HepG2 (cell line): ENCODE measurements at regions not wholly inside any gene's neighbourhood (a gene's known extent, or its start where the extent isn't known, plus 50 kb on each side); places are given as distances from the start of the nearest gene placed in this dataset.

ENCODE experiments used
- ARHGAP35 ChIP-seq: sonication (generic); formaldehyde crosslinking; IDR thresholded peaks from 2 replicates; pipeline ENCODE4 v1.9.0; 2022; ENCODE audit warnings: mild to moderate bottlenecking, inconsistent platforms, moderate library complexity, missing genetic modification reagents, borderline replicate concordance
- ARID2 ChIP-seq: sonication (generic); formaldehyde crosslinking; IDR thresholded peaks from 2 replicates; pipeline ENCODE4 v1.8.1; 2022; ENCODE audit warnings: mild to moderate bottlenecking, missing genetic modification reagents, borderline replicate concordance
- ARNT ChIP-seq: fragments of 450-650 bp; IDR thresholded peaks from 2 replicates; pipeline ENCODE4 v1.6.1; 2017
- HNF1B ChIP-seq: sonication (generic); formaldehyde crosslinking; IDR thresholded peaks from 2 replicates; pipeline ENCODE4 v1.5.1; 2020; ENCODE audit warnings: mild to moderate bottlenecking, moderate library complexity, missing genetic modification reagents
- MAF1 ChIP-seq: sonication (generic); formaldehyde crosslinking; IDR thresholded peaks from 2 replicates; pipeline ENCODE4 v1.5.0; 2020; ENCODE audit warnings: missing genetic modification reagents, borderline replicate concordance
- MED1 ChIP-seq: sonication (generic); formaldehyde crosslinking; IDR thresholded peaks from 2 replicates; pipeline ENCODE4 v1.4.0; 2020; ENCODE audit warnings: missing genetic modification reagents
- MXI1 ChIP-seq: IDR thresholded peaks from 3 replicates; pipeline ENCODE4 v1.6.1; 2012; ENCODE audit warnings: low read depth, low read length, inconsistent platforms, borderline replicate concordance
- PITX1 ChIP-seq: sonication (generic); formaldehyde crosslinking; IDR thresholded peaks from 2 replicates; pipeline ENCODE4 v1.5.1; 2020; ENCODE audit warnings: mild to moderate bottlenecking, missing genetic modification reagents
- POLR2A ChIP-seq, 2 experiments: IDR thresholded peaks; 2 replicates each; pipeline ENCODE4 v1.6.1; 2011; ENCODE audit warnings: low read depth in 2 of 2, low read length in 2 of 2, mild to moderate bottlenecking in 1 of 2, moderate library complexity in 1 of 2; ENCODE audit not compliant: insufficient read depth in 1 of 2
- RBM39 ChIP-seq: fragments of 200-400 bp; formaldehyde crosslinking; IDR thresholded peaks from one replicate; pipeline ENCODE4 v1.6.1; 2018; ENCODE audit warnings: antibody characterized with exemption, mild to moderate bottlenecking, low read depth, low read length; ENCODE audit not compliant: poor library complexity, severe bottlenecking
- SALL1 ChIP-seq: sonication (generic); formaldehyde crosslinking; IDR thresholded peaks from 2 replicates; pipeline ENCODE4 v1.8.0; 2022; ENCODE audit warnings: mild to moderate bottlenecking, missing genetic modification reagents
- SMAD3 ChIP-seq: sonication (generic); formaldehyde crosslinking; IDR thresholded peaks from 2 replicates; pipeline ENCODE4 v1.4.0; 2020; ENCODE audit warnings: missing genetic modification reagents
- TOPORS ChIP-seq: sonication (generic); formaldehyde crosslinking; IDR thresholded peaks from 2 replicates; pipeline ENCODE4 v1.8.0; 2023; ENCODE audit warnings: mild to moderate bottlenecking, missing genetic modification reagents
- ZBTB34 ChIP-seq: sonication (generic); formaldehyde crosslinking; IDR thresholded peaks from 2 replicates; pipeline ENCODE4 v1.8.0; 2022; ENCODE audit warnings: mild to moderate bottlenecking, missing genetic modification reagents
- ZBTB38 ChIP-seq: sonication (generic); formaldehyde crosslinking; IDR thresholded peaks from 2 replicates; pipeline ENCODE4 v1.5.1; 2020; ENCODE audit warnings: mild to moderate bottlenecking, missing genetic modification reagents
- ZNF121 ChIP-seq: sonication (generic); formaldehyde crosslinking; IDR thresholded peaks from 2 replicates; pipeline ENCODE4 v1.5.0; 2020; ENCODE audit warnings: mild to moderate bottlenecking, missing genetic modification reagents
- ZNF264 ChIP-seq: sonication (generic); formaldehyde crosslinking; IDR thresholded peaks from 2 replicates; pipeline ENCODE4 v1.4.0; 2020; ENCODE audit warnings: missing genetic modification reagents
- ZNF430 ChIP-seq: sonication (generic); formaldehyde crosslinking; IDR thresholded peaks from 2 replicates; pipeline ENCODE4 v1.9.0; 2021; ENCODE audit warnings: mild to moderate bottlenecking, missing genetic modification reagents
- ZNF496 ChIP-seq: sonication (generic); formaldehyde crosslinking; IDR thresholded peaks from 2 replicates; pipeline ENCODE4 v1.8.1; 2023; ENCODE audit warnings: mild to moderate bottlenecking, moderate library complexity, missing genetic modification reagents; ENCODE audit not compliant: insufficient replicate concordance
- ZNF556 ChIP-seq: sonication (generic); formaldehyde crosslinking; IDR thresholded peaks from 2 replicates; pipeline ENCODE4 v1.4.0; 2020; ENCODE audit warnings: mild to moderate bottlenecking, missing genetic modification reagents, borderline replicate concordance
- ZNF616 ChIP-seq: sonication (generic); formaldehyde crosslinking; IDR thresholded peaks from 2 replicates; pipeline ENCODE4 v1.5.0; 2020; ENCODE audit warnings: low read depth, mild to moderate bottlenecking, missing genetic modification reagents
- ZNF883 ChIP-seq: sonication (generic); formaldehyde crosslinking; IDR thresholded peaks from 2 replicates; pipeline ENCODE4 v1.5.1; 2020; ENCODE audit warnings: mild to moderate bottlenecking, missing genetic modification reagents; ENCODE audit errors: not compliant biosample characterization
- TF ChIP-seq, protein P1 (sequence below): sonication (generic); formaldehyde crosslinking; IDR thresholded peaks from 2 replicates; pipeline ENCODE4 v1.4.0; 2020; ENCODE audit warnings: mild to moderate bottlenecking, missing genetic modification reagents
- TF ChIP-seq, protein P2 (sequence below), 2 experiments: sonication (generic) in 1 of 2; formaldehyde crosslinking in 1 of 2; IDR thresholded peaks; 2 replicates each; pipeline versions ENCODE4 v1.4.0 to v1.6.1; 2018 to 2020; ENCODE audit warnings: missing genetic modification reagents in 2 of 2, borderline replicate concordance in 1 of 2, low read depth in 1 of 2, mild to moderate bottlenecking in 1 of 2, missing biosample characterization in 1 of 2

- TF ChIP-seq ZNF616 (CRISPR knock-in tag), result 0 out of 2 replicates have a peak, but pooled peaks have one; percentile 31
- TF ChIP-seq, protein P1, sequence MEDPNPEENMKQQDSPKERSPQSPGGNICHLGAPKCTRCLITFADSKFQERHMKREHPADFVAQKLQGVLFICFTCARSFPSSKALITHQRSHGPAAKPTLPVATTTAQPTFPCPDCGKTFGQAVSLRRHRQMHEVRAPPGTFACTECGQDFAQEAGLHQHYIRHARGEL (CRISPR knock-in tag), result no peak; the same call in 1 of the 2 replicates
- TF ChIP-seq RBM39, result peak; percentile 71
- peak; percentile 29; the same call in 1 of the 2 replicates for TF ChIP-seq MAF1 (CRISPR knock-in tag)
- TF ChIP-seq ZNF430 (CRISPR knock-in tag), result 0 out of 2 replicates have a peak, but pooled peaks have one; percentile 70
- TF ChIP-seq ARID2 (CRISPR knock-in tag), result peak; percentile 76; the same call in 1 of the 2 replicates
- TF ChIP-seq ZNF556 (CRISPR knock-in tag), result peak; percentile 17; the same call in 1 of the 2 replicates
- peak; percentile 71; the same call in 1 of the 2 replicates for TF ChIP-seq ARHGAP35
- TF ChIP-seq ZNF496 (CRISPR knock-in tag), result no peak
- peak; percentile 4 for TF ChIP-seq ZNF883 (CRISPR knock-in tag)
- no peak; the same call in 1 of the 2 replicates for TF ChIP-seq ZNF121 (CRISPR knock-in tag)
- peak; percentile 50; the same call in 1 of the 2 replicates for TF ChIP-seq HNF1B (CRISPR knock-in tag)
- TF ChIP-seq ZBTB34, result peak; percentile 72; the same call in 1 of the 2 replicates
- TF ChIP-seq TOPORS (CRISPR knock-in tag), result peak; percentile 93
- TF ChIP-seq SMAD3 (CRISPR knock-in tag), result no peak; the same call in 1 of the 2 replicates
- peak; percentile 78; the same call in 1 of the 2 replicates for TF ChIP-seq ZBTB38 (CRISPR knock-in tag)
- TF ChIP-seq MED1 (CRISPR knock-in tag), result peak; percentile 67
- peak; percentile 54; the same call in 1 of the 3 replicates for TF ChIP-seq MXI1
- TF ChIP-seq ARNT, result no peak
- TF ChIP-seq PITX1 (CRISPR knock-in tag), result peak; percentile 68
- TF ChIP-seq, protein P2, sequence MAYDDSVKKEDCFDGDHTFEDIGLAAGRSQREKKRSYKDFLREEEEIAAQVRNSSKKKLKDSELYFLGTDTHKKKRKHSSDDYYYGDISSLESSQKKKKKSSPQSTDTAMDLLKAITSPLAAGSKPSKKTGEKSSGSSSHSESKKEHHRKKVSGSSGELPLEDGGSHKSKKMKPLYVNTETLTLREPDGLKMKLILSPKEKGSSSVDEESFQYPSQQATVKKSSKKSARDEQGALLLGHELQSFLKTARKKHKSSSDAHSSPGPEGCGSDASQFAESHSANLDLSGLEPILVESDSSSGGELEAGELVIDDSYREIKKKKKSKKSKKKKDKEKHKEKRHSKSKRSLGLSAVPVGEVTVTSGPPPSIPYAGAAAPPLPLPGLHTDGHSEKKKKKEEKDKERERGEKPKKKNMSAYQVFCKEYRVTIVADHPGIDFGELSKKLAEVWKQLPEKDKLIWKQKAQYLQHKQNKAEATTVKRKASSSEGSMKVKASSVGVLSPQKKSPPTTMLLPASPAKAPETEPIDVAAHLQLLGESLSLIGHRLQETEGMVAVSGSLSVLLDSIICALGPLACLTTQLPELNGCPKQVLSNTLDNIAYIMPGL (CRISPR knock-in tag; IDR thresholded peaks at IDR 0.05; ENCODE audit: borderline replicate concordance in 1 of 2, low read depth in 1 of 2), result peak; percentile 88 to 94; a peak in 3 of 4 replicates
- TF ChIP-seq ZNF264, result no peak
- TF ChIP-seq POLR2A (IDR thresholded peaks at IDR 0.05; ENCODE audit: insufficient read depth in 1 of 2, low read depth in 2 of 2, low read length in 2 of 2), result peak; percentile 63 to 68
- peak; percentile 65 for TF ChIP-seq SALL1 (CRISPR knock-in tag)
Observed at GRCh38 chr1:9181990-9182783, 52.4 kb upstream of the H6PD start (continued).
